CD14-positive monocyte (primary cell): ENCODE measurements at regions not wholly inside any gene's neighbourhood (a gene's known extent, or its start where the extent isn't known, plus 50 kb on each side); places are given as distances from the start of the nearest gene placed in this dataset.

Source experiments
- DNase-seq, 3 donors: peaks; one replicate each; pipeline ENCODE4 v3.0.0-alpha.2; 2011 to 2022
- H2AFZ ChIP-seq: 2 replicates; pipeline ENCODE4 v1.6.0; 2012; ENCODE audit warnings: mild to moderate bottlenecking, low read depth, low read length, inconsistent platforms; ENCODE audit not compliant: insufficient read depth, poor library complexity, severe bottlenecking
- H3K27ac ChIP-seq, 2 donors: 1 replicate in 1 of 2; 2 replicates in 1 of 2; pipeline ENCODE4 v1.5.1; 2012 to 2013; ENCODE audit warnings: low read length in 2 of 2, control low read depth in 1 of 2, inconsistent platforms in 1 of 2, low read depth in 1 of 2, mild to moderate bottlenecking in 1 of 2
- H3K27me3 ChIP-seq, 2 donors: one replicate each; pipeline versions ENCODE4 v1.6.0 to v1.6.1; 2011 to 2013; ENCODE audit warnings: low read length in 2 of 2; ENCODE audit not compliant: control insufficient read depth in 2 of 2, insufficient read depth in 2 of 2
- H3K36me3 ChIP-seq, 2 donors: replicated peaks in 1 of 2; 1 replicate in 1 of 2; 2 replicates in 1 of 2; pipeline versions ENCODE4 v1.5.1 to v1.6.1; 2012 to 2013; ENCODE audit warnings: low read length in 2 of 2, control low read depth in 1 of 2, inconsistent platforms in 1 of 2, mild to moderate bottlenecking in 1 of 2; ENCODE audit not compliant: insufficient read depth in 2 of 2, control insufficient read depth in 1 of 2
- H3K4me1 ChIP-seq, 2 donors: 1 replicate in 1 of 2; 2 replicates in 1 of 2; pipeline versions ENCODE4 v1.5.1 to v1.6.1; 2012 to 2013; ENCODE audit warnings: low read length in 2 of 2, control low read depth in 1 of 2, inconsistent platforms in 1 of 2, mild to moderate bottlenecking in 1 of 2, moderate library complexity in 1 of 2; ENCODE audit not compliant: insufficient read depth in 2 of 2, control insufficient read depth in 1 of 2
- H3K4me2 ChIP-seq: replicated peaks from 2 replicates; pipeline ENCODE3; 2012; ENCODE audit warnings: low read length, moderate library complexity, mild to moderate bottlenecking; ENCODE audit not compliant: poor library complexity, severe bottlenecking; ENCODE audit errors: extremely low read depth
- H3K4me3 ChIP-seq, 3 experiments: fragments of 200-600 bp in 1 of 3; sonication (generic) in 1 of 3; replicated peaks in 1 of 3; 1 replicate in 2 of 3; 2 replicates in 1 of 3; pipeline ENCODE4 v1.5.1; 2011 to 2013; ENCODE audit warnings: low read length in 3 of 3, mild to moderate bottlenecking in 3 of 3, control low read depth in 2 of 3, low read depth in 2 of 3, inconsistent platforms in 1 of 3, moderate library complexity in 1 of 3
- H3K79me2 ChIP-seq: 2 replicates; pipeline ENCODE4 v1.6.0; 2012; ENCODE audit warnings: mild to moderate bottlenecking, control low read depth, inconsistent platforms, low read length, moderate library complexity; ENCODE audit not compliant: insufficient read depth
- H3K9ac ChIP-seq: 2 replicates; pipeline ENCODE4 v1.6.0; 2017; ENCODE audit warnings: low read length, mild to moderate bottlenecking; ENCODE audit not compliant: insufficient read depth, poor library complexity, severe bottlenecking
- H3K9me3 ChIP-seq, 2 donors: replicated peaks in 1 of 2; 1 replicate in 1 of 2; 2 replicates in 1 of 2; pipeline versions ENCODE4 v1.5.1 to v1.6.1; 2012 to 2013; ENCODE audit warnings: low read length in 2 of 2, control low read depth in 1 of 2; ENCODE audit not compliant: control insufficient read depth in 1 of 2, insufficient read depth in 1 of 2
- H4K20me1 ChIP-seq: 2 replicates; pipeline ENCODE4 v1.6.0; 2012; ENCODE audit warnings: mild to moderate bottlenecking, low read length, control low read depth, moderate library complexity; ENCODE audit not compliant: insufficient read depth
- H3K27ac Mint-ChIP-seq, 7 donors: one replicate each; pipeline ENCODE4 v1.8.0; 2020; ENCODE audit warnings: mild to moderate bottlenecking in 7 of 7, mixed read lengths in 7 of 7, moderate library complexity in 6 of 7, inconsistent platforms in 2 of 7
- H3K27me3 Mint-ChIP-seq, 3 donors: one replicate each; pipeline ENCODE4 v1.8.0; 2021 to 2022; ENCODE audit warnings: low read depth in 3 of 3, mild to moderate bottlenecking in 3 of 3, mixed read lengths in 3 of 3, moderate library complexity in 3 of 3, inconsistent platforms in 1 of 3
- H3K36me3 Mint-ChIP-seq, 2 donors: one replicate each; pipeline ENCODE4 v1.8.0; 2020; ENCODE audit warnings: mixed read lengths in 2 of 2, inconsistent platforms in 1 of 2, mild to moderate bottlenecking in 1 of 2
- H3K4me1 Mint-ChIP-seq: one replicate; pipeline ENCODE4 v1.8.0; 2020; ENCODE audit warnings: mild to moderate bottlenecking, mixed read lengths
- H3K4me3 Mint-ChIP-seq, 2 donors: one replicate each; pipeline ENCODE4 v1.8.0; 2020; ENCODE audit warnings: mild to moderate bottlenecking in 2 of 2, mixed read lengths in 2 of 2, moderate library complexity in 1 of 2
- H3K9me3 Mint-ChIP-seq, 7 donors: one replicate each; pipeline ENCODE4 v1.8.0; 2020 to 2022; ENCODE audit warnings: mixed read lengths in 7 of 7, mild to moderate bottlenecking in 6 of 7, moderate library complexity in 6 of 7, inconsistent platforms in 2 of 7
- CTCF ChIP-seq: fragments of 200-600 bp; IDR thresholded peaks from one replicate; pipeline ENCODE4 v1.8.0; 2022; ENCODE audit warnings: antibody characterized with exemption, mild to moderate bottlenecking
- WGBS: methylation state at CpG from one replicate; pipeline ENCODE4 v1.1.5; 2013; ENCODE audit warnings: missing lambda C conversion rate; ENCODE audit not compliant: insufficient coverage; 5-methylcytosine and 5-hydroxymethylcytosine counted together
- intact Hi-C, 2 donors: fragments of 100-400 bp; cut with micrococcal nuclease; formaldehyde crosslinking; loops; one replicate each; pipeline versions ENCODE4 v1.15.0 to v1.15.1; 2023

DNA sequence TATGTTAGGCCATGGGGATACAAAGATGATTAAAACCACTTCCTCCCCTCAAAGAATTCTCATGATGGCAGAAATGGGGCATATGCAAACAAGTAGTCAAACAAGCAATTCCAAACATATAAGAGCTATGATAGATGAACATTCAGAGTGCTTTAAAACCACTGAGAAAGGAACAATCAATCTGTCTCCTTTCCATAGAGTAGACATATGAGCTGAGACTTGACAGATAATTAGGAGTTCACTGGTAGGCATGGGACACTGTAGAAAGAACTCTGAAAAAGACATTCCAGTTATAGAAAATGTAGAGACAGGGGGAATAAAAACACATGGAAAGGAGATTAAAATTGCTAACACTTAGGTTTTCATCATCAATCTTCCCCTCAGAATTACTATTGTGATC lies 372.8 kb downstream of the KLHL4 start:
- Mint-ChIP-seq H3K4me3 (no peak overlapping the region), H3K27me3 (peaks cover 0 to 1% (median under 1%) of the 10 kb centered on the region in 3 donors), H3K4me1 (no peaks in the 10 kb centered on the region), H3K27ac (no peak overlapping the region), H3K36me3 (no peaks in the 10 kb centered on the region), H3K9me3 (peaks cover 0 to 4% (median 0%) of the 10 kb centered on the region in 7 donors)
- Histone ChIP-seq H3K4me1 (no peaks in the 10 kb centered on the region), H3K9me3 (no peaks in the 10 kb centered on the region), H2AFZ (no peak overlapping the region), H3K4me3 (no peak overlapping the region), H3K9ac (no peak overlapping the region), H3K79me2 (no peaks in the 10 kb centered on the region), H3K27me3 (no peaks in the 10 kb centered on the region), H4K20me1 (no peaks in the 10 kb centered on the region), H3K4me2 (no peak overlapping the region), H3K36me3 (no peaks in the 10 kb centered on the region), H3K27ac (no peak overlapping the region)
- no peak for DNase-seq
- intact Hi-C loops: no loop called here
- no peak for TF ChIP-seq CTCF

GRCh38 chrX:87895421-87895820 lies 377.8 kb downstream of the KLHL4 start:
- Histone ChIP-seq H3K4me1 (no peaks in the 10 kb centered on the region), H3K79me2 (no peaks in the 10 kb centered on the region), H3K4me2 (no peak overlapping the region), H3K9ac (no peak overlapping the region), H4K20me1 (no peaks in the 10 kb centered on the region), H3K27ac (no peak overlapping the region), H2AFZ (no peak overlapping the region), H3K9me3 (no peaks in the 10 kb centered on the region), H3K36me3 (no peaks in the 10 kb centered on the region), H3K27me3 (no peaks in the 10 kb centered on the region), H3K4me3 (no peak overlapping the region)
- Mint-ChIP-seq H3K27me3 (peaks cover 0 to 1% (median 0%) of the 10 kb centered on the region in 3 donors), H3K36me3 (no peaks in the 10 kb centered on the region), H3K4me1 (no peaks in the 10 kb centered on the region), H3K27ac (no peak overlapping the region), H3K9me3 (no peaks in the 10 kb centered on the region), H3K4me3 (no peak overlapping the region)
- intact Hi-C loops: no loop called here
- DNase-seq: no peak
- WGBS: 80% methylated on average over 1 of the region's 2 CpGs
- no peak for TF ChIP-seq CTCF
